ENCODE measurements at regions not wholly inside any gene's neighbourhood (a gene's known extent, or its start where the extent isn't known, plus 50 kb on each side); places are given as distances from the start of the nearest gene placed in this dataset.
"Not testable (repeated sequence)": the region's sequence is repeated elsewhere in the genome, so short reads cannot be mapped to it uniquely, and the experiment has no call there.

DNA sequence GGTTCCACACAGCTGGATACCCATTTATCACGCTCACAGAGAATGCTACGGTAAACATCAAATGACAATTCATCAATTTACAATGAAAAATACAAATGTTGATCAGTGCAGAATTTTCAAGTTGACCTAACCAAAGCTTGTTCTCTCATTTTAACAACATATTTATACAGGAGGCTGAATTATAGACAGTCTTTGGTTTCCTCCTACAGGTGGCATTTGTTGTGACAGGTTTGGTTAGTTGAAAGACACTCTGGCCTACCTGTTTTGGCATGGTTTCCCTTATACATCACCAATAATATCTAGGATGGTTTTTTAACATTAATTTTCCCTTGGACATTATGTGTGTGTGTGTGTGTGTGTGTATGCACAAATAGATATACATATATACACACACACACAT is 642.5 kb upstream of the MMS22L start:
- no peak for DNase-seq

DNA sequence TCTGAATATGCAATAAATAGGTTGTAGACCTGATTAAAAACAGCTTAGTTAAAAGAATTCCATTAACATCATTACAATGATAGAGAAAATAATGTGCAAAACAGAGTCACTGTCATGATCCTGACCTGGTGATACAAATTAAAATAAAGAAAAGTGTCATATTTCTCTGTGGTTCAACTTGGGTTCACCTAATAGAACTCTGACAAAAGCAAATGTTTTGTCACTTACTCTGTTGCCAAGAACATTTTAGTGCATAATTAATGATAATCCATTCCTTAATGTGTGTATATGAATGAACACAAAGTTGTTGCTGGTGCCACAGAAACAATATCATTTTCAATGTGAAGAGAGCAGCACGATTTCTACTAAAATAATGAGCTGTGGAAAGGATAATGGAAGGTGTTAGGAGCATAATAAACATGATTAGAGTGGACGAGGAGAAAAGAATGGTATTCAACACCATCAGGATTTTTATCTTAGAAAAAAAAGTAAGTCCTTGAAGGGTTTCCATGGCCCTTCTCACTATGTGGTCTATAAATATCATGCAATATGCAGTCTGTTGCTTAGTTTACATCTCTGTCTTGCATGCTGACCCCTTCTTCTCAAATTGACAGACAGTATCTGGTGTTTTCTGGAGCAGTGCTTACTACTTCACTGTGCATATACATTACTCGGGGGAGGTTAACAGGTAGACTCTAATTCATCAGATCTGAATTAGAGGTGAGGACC is 656.6 kb upstream of the MMS22L start:
- DNase-seq = no peak

DNA sequence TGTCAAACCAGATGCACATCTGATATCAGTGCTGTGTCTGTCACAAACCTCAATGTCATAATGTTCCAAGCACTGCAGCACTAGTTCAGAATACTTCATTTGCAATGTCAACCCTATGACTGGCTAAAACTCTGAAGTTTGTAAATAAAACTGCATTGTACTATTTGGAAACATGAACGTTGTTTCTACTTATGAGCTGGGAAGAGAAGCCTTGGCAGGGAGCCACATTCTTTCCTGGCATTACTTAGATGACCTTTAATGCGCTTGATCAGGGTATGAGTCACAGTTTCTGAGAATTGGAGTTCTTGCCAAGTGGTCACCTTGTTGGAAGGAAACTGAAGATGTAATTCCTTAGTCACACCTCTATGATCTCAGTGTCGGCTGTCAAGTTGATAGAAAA is 664.8 kb upstream of the MMS22L start:
- DNase-seq = no peak

DNA sequence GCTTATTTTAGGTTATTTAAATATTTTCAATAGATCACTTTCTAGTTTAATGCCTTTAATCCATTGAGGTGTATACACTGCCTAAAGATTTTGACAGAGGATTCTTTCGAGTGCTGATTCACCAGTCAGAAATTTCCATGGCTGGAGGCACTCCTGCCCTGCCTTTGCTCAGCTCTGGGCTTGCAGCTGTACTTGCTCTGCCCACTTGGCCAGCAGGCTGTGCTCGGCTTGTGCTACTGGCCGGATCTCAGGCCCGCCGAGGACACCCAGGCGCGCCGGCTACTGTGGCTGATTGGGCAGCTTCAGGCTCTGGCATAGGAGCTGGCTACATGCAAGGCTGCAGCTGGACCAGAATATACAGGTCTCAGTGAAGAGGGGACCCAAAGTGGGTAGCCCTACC is 675.1 kb upstream of the MMS22L start:
- DNase-seq = no peak

DNA sequence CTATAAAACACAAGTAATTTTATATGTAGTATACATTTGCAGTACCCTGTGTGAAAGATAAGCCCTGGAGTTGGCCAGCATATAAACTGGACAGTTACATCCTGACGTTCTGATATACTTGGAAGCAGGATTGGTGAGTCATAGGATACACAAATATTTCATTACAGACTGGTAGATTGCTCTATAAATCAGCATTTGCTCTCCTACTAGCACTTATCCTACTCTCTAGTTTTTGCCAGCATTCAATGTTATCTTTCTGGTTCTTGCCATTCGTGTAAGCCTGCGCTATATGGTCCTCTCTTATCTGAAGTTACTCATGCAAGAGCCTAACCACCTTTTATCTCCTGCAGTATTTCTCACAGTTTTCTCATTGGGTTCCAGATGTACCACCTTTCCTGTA is 680.2 kb upstream of the MMS22L start:
- DNase-seq = no peak

DNA sequence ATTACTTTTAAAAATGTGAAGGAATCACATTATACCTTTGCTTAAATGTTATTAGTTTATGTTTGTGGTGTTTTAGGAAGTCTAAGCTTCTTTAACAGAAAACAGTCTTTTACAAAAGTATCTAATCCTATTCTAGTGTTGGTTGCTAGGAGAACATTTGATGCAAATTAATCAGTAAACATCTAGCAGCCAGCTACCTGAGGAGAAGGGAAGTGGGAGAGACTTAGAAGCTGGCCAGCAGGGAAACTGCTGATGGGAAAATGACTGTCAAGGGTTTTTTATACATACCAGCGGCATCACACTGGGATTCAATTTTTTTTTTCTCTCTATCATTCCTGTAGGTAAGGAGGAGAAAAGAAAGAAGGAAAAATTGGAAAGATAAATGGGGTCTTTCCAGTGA is 686.0 kb upstream of the MMS22L start:
- DNase-seq = no peak

DNA sequence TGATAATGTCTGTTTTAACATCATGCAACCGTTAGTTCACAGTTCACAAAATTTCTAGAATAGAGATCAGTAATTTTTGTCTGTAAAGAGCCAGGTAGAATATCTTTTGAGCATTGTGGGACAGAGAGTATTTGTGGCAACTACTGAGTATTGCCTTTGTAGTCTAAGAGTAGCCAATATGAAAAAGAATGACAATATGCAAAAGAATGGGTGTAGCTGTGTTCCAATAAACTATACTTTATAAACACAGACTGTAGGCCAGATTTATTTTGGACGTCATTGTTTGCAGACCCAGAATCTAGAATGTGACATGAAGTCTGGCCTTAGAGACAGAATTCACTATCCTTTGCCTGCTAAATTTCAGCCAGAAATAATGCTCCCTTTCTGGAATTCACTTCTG is 694.1 kb upstream of the MMS22L start:
- no peak for DNase-seq

DNA sequence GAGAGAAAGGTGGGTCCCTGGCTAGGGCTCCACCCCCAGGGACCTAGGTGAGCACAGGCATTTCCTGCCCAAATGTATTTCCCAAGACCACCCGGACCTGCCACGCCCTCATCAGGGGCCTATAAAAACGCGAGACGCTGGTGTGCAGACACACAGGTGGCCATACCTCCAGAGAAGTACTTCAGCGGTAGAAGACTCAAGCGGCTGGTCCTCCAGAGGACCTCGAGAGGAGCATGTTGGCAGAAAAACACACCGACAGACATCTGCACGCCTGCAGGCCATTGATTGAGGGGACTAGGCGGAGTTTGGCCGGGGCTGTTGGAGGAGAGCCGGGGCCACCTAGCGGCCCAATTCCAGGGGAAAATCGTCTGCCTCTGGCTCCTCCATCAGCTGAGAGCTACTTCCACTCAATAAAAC is 695.8 kb upstream of the MMS22L start:
- no peak for DNase-seq

DNA sequence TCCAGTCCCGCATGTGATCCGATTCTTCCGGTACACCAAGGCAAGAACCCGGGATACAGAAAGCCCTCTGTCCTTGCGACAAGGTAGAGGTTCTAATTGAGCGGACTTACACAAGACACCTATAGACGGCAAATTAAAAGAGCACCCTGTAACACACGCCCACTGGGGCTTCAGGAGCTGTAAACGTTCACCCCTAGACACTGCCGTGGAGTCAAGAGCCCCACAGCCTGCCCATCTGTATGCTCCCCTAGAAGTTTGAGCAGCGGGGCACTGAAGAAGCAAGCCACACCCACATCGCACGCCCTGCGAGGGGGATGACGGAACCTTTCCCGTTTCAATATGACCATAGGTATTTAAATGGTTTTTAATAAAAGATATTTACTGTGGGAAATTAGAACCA is 696.3 kb upstream of the MMS22L start:
- DNase-seq = not testable (repeated sequence)

DNA sequence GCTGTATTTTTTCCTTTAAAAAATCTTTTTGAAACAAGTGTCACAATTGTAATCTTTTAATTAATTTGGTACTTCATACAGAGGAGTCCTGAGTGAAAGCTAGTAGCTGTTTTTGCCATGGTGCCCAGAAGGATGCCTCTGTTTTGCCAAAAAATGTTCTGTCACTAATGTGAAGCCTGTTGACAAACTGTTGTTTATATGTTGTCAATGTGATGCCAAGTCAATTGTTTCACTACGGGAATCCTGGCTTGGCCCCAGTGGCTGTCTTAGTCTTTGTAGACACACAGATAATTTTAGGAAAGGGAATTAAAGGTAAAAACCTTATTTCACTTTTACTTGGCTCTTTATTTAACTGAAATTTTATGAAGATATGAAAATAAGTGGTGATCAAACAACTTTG is 706.4 kb upstream of the MMS22L start:
- DNase-seq = no peak

DNA sequence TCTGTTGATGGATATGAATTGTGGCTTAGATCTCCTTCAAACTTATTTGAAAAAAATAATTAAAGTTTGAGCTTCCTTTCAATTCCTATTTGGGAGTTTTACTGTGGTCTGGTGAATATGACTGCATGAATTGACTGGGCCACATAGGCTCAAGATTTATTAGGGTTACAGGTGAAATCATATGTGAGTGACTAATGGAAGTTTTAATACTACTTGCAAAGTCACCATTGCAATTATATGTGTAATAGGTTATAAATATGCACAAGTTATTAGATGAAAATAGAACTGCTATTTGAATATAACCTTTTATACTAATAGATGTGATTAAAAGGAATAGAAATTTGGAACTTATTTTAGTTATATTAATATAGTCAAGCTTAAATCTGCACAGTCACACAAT is 712.1 kb upstream of the MMS22L start:
- DNase-seq = no peak

DNA sequence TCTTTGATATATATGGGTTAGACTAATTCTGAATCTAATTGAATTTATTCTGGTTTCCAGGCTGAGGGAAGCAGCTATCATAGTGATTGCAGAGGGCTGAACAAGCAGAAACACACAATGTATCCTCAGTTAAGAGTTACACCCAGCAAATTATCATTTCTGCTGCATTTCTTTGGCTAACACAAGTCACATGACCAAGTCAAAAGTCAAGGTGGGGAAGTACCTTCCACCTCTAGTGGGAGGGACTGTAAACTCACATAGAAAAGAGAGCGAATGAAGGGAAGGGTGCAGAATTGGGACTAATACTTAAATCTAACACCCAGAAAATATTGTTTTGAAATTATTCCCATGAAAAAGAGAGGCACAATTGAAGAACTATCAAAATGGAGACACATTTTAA is 719.7 kb upstream of the MMS22L start:
- DNase-seq = no peak

DNA sequence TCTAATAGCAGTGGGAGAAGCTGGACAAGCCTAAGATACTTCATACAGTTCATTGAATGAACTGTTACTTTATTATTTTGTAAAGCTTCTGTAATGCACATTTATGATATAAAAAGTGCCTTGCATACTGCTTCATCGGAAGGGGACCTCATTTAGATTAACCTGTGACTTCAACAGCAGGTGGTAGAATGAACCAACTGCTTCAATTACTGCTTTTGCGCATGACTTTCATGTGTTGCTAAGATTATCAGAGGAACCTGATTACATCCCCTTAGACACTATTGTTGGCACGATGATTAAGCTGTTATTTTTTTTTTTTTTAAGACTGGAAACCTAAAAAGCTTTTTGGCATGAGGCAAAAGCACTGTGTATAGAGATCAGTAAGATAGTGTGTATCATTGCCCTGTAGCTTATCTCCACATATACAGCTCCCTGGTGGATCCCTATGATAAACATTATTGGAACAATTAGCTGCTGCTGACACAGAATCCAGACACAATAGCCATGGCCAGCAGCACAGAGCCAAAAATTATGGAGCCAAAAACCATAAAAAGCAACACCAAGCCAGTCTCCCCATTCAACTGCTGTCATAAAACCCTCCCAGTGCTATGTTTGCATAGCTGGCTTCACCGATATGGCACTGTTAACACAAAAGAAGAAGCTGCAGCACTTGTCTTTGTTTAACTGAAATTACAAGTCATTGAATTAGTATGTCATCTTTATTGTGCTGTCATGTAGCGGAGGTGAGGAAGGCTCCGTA is 731.6 kb upstream of the MMS22L start:
- DNase-seq = no peak

DNA sequence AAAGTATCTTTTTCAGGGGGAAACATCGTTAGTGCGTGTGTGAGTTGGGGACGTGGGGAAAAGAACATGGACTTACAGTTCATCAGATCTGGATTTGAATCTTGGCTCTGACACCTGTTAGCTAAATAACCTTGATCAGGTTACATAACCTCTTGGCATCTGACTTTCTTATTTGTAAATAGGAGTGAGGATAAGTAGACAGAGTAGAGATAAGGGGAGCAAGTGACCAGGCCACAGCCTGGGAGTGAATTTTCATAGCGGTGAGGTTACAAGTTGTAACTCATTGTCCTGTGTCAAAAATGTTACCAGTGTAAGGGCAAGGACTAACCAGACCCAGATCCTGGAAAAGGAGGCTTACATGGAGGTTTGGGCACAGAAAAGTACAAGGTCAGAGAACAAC is 733.5 kb upstream of the MMS22L start:
- DNase-seq = no peak

DNA sequence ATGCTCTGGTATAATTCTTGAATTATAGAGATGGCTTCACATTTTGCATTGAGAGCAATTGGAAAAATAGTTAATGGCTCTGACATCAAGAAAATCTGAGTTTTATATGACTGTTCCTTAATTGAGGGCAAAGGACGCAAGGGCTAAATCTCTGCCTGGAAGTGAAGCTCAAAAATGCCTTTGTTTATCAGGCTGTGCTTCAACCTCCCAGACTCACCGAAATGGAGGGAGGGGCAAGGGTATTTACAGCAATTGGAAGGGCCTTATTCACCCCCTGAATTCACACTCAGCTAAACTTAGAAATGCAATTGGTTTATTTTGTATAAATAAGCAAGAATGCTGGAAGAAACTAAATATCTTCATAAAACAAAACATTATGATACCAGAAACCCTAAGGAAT is 737.2 kb upstream of the MMS22L start:
- no peak for DNase-seq

DNA sequence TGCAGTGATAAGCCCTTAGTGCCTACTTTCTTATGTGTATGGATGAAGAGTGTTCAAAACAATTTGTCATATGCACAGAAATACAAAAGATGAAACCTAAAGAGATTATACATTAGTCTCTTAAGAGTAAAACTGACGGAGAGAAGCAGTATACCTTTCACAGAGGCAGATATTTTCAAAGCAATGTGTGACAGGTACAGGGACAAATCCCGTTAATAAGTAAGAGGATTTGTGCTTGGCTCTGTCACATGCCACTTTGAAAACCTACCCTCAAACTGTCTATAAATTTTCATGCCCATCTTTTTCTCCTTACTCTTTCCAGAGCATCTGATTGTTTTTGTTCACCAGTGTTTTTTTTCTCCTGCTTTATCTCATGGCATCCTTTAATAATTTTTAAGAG is 741.3 kb upstream of the MMS22L start:
- DNase-seq = no peak

DNA sequence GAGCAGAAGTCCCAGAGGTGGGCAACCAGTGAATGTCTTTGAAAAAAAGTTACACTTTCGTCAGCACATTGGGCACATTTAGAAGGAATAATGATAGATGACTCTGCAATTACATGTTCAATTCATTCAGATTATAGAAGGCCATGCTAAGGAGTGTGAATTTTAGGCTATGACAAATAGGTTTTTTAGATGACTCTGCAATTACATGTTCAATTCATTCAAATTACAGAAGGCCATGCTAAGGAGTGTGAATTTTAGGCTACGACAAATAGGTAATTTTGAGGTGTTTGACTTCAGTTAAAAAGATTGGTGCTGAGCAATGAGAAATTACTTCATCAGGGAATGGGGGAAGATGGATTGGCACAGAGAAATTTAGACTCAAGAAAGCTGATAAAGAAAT is 744.9 kb upstream of the MMS22L start:
- no peak for DNase-seq

DNA sequence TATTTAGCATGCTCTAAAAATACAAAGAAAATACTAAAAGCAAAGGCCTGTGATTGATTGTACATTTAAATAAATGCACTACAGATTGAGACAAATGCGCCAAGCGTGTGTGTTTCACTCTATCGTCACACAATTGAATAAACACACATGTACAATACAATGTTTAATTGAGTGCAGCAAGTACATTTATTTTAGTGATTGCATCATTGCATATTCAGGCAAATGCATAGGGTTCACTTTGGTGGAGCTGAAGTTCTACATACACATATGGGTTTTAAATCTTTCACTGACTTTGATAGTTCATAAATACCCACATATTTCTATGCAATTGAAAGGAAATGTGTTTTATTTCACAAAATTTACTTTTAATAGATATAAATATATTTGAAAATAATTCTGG is 750.6 kb upstream of the MMS22L start:
- DNase-seq = no peak

DNA sequence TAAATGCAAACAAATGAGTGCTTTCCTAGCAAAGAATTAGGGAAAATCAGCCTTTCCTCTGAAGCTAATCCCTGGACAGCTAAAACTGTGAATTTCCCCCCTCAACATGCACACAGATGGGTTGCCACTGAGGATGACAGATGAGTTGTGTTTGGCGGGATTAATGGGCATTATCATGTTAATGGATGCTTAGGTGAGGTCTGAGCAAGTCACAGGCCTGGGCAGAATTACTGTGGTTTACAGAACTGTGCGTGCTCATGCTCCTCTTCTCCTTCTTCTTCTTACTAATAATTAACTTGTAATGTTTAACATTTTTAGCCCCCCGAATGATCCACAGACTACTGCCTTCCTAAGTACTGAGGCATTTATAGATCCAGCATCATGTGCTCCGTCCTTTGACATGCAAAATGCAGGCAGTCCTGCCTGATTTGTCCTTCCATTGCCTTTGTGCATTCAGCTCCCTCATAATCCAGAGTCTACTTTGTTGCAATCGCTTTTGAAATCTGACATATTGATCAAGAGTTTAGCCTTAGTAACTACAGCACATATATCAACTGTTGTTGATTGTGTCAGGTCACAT is 753.4 kb upstream of the MMS22L start:
- DNase-seq = no peak

DNA sequence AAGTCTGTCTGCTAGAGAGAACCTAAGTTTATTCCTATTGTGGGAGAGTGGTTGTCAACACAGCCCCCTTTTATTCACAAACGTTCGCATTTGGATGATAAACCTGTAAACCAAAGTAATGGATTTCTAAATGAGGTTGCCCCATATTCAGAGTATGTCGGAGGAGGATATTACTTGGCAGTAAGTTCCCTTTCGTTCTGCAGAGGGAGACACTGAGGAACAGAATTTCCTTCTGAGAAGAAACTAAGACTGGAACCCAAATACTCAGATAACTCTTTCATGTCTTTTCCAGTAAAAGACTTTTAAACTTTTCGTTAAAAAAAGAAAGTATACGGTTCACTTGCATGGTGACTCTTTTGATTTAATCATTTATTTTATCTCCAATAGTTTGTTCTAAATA is 754.6 kb upstream of the MMS22L start:
- DNase-seq = no peak

DNA sequence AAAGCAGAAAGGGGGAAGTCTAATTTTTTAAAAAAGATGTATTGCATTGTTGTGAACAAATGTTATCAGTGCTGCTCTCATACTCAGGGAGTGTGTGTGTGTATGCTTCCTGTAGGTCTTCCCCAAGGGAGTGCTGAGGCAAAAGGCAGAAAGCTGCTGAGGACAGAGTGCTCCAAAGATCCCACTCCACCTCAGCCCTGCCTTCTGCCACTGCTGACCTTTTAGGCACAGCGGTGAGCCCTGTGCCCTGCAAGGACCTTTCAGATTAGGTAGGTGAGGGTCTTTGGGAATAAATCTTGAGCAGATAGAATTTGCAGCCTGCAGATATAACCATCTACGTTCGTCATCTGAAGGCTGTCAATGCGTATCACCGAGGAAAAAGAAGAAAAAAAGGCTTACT is 756.4 kb upstream of the MMS22L start:
- no peak for DNase-seq

DNA sequence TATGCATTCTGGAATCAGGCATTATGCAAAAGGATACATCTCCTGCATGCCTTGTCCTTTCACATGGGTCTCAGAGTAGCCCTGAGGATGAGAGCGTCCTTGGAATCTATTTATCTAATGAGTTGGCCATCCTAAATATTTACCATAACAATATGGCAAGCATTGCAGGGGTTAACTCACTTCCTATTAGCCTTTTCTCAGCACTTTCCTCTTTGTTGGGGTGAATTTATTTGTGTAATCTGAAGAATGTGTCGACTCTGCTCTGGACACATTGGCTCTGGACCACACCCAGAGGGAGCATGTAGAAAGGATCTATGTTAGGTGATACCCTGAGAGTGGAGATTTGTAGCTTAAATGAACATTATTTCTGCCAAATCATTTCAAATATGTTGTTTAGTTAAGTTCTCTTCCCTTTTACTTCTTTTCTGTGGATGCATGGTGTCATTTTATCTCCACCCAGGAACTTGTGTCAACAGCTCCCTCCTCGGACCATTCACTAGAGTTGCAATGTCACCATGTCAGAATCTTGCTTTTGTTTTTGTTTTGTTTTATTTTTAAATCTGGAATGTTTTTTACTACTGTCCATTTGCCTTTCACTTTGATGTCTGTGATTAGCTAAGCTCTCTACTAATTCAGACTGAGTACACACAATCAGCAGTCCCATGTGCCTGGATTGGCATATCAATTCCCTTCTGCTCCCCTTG is 757.0 kb upstream of the MMS22L start:
- no peak for DNase-seq

DNA sequence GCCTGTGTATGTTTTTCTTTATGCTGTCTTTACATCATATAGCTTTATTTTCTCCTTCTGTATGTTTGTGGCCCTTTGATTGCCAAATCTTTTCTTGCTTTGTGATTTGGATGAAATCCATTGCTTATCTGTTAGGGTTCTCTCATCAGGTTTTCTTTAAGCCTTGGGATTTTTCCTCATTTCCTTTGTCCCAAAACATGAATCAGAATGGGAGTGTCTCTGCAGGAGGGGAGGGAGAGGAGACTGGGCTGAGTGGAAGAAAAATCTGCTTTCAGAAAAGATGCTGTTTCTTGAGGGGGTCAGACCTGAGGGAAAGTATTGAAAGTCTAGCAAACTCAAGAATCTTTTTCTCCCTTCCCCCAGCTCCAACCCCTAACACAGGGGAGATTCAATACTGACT is 758.0 kb upstream of the MMS22L start:
- DNase-seq = no peak

DNA sequence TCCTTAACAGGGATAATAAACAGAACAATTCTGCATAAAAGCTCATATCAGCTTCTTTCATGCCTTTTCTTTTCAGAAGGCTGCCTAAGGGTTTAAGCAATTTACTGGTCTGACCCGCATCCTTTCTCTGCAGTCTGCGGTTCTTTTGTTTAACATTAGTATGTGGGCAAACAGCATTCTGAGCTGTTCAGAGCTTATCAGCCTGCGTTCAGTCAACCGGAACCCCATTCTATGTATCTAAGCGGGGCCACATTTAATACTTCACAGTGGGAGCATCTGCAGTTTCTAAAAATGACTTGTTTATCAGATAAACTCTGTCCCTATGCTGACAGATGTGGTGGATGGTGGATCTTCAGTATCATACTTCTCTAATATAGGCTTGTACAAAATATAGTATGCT is 758.9 kb upstream of the MMS22L start:
- DNase-seq = no peak
